T47D (cell line): ENCODE measurements at regions not wholly inside any gene's neighbourhood (a gene's known extent, or its start where the extent isn't known, plus 50 kb on each side); places are given as distances from the start of the nearest gene placed in this dataset.

Experiments used
- DNase-seq, 2 experiments: peaks; one replicate each; pipeline versions ENCODE4 v3.0.0 to v3.0.0-alpha.2; 2011 to 2012; ENCODE audit warnings: low read depth in 1 of 2, low spot score in 1 of 2
- JUND ChIP-seq: IDR thresholded peaks from 2 replicates; pipeline ENCODE4 v1.6.1; 2012; ENCODE audit warnings: low read depth
- in situ Hi-C: cut with HindIII; loops from 2 replicates; pipeline ENCODE4 v1.10.0; 2016; ENCODE audit warnings: low sequenced_read_pairs, low pct_unique_long_range_greater_than_20kb

- in situ Hi-C loops, result no loop called here
- no peak for DNase-seq
- TF ChIP-seq JUND, result no peak
Observed at GRCh38 chr10:111967116-111967515, 216.4 kb downstream of the GPAM start.

GRCh38 chr10:111967547-111967946, 216.0 kb downstream of the GPAM start:
- no peak for TF ChIP-seq JUND
- DNase-seq, result no peak
- in situ Hi-C loops, result no loop called here

GRCh38 chr10:111968647-111969046, 214.9 kb downstream of the GPAM start:
- DNase-seq, result no peak
- in situ Hi-C loops, result no loop called here
- TF ChIP-seq JUND, result no peak

- in situ Hi-C loops, result no loop called here
- DNase-seq, result no peak
- TF ChIP-seq JUND, result no peak
Observed at GRCh38 chr10:111970111-111970510, 213.5 kb downstream of the GPAM start.

GRCh38 chr10:111972109-111972508, 211.5 kb downstream of the GPAM start:
- DNase-seq, result no peak
- in situ Hi-C loops, result no loop called here
- no peak for TF ChIP-seq JUND

GRCh38 chr10:111973306-111973705, 210.3 kb downstream of the GPAM start:
- in situ Hi-C loops, result no loop called here
- no peak for TF ChIP-seq JUND
- DNase-seq, result no peak

- TF ChIP-seq JUND, result no peak
- no peak for DNase-seq
- in situ Hi-C loops, result no loop called here
Observed at GRCh38 chr10:111973826-111974225, 209.7 kb downstream of the GPAM start.

- DNase-seq, result no peak
- no peak for TF ChIP-seq JUND
- in situ Hi-C loops, result no loop called here
Observed at GRCh38 chr10:111974325-111974724, 209.2 kb downstream of the GPAM start.

- in situ Hi-C loops, result no loop called here
- no peak for TF ChIP-seq JUND
- no peak for DNase-seq
Observed at GRCh38 chr10:111976557-111976956, 207.0 kb downstream of the GPAM start.

- in situ Hi-C loops, result no loop called here
- no peak for DNase-seq
- TF ChIP-seq JUND, result no peak
Observed at GRCh38 chr10:111984057-111984456, 199.5 kb downstream of the GPAM start.

GRCh38 chr10:111986079-111986478, 197.5 kb downstream of the GPAM start:
- no peak for DNase-seq
- no peak for TF ChIP-seq JUND
- in situ Hi-C loops, result no loop called here

GRCh38 chr10:111988646-111989045, 194.9 kb downstream of the GPAM start:
- DNase-seq, result no peak
- in situ Hi-C loops, result no loop called here
- no peak for TF ChIP-seq JUND

- in situ Hi-C loops, result no loop called here
- TF ChIP-seq JUND, result no peak
- DNase-seq, result no peak
Observed at GRCh38 chr10:111989136-111989911, 194.2 kb downstream of the GPAM start.

GRCh38 chr10:111990734-111991133, 192.8 kb downstream of the GPAM start:
- DNase-seq, result no peak
- TF ChIP-seq JUND, result no peak
- in situ Hi-C loops, result no loop called here
